ENCODE measurements at regions not wholly inside any gene's neighbourhood (a gene's known extent, or its start where the extent isn't known, plus 50 kb on each side); places are given as distances from the start of the nearest gene placed in this dataset.

- DNase-seq (no peak), ATAC-seq (replicated peaks in 1 of 4) (no peak)
- Mint-ChIP-seq H3K4me1 (no peaks in the 10 kb centered on the region), H3K4me3 (no peak overlapping the region), H3K27ac (no peak overlapping the region), H3K27me3 (no peaks in the 10 kb centered on the region), H3K9me3 (peaks cover 0 to 4% (median 3%) of the 10 kb centered on the region in 3 donors), H3K36me3 (no peaks in the 10 kb centered on the region)
- Histone ChIP-seq H3K27ac (ENCODE audit: low read length) (no peak overlapping the region), H3K36me3 (ENCODE audit: control insufficient read depth in 2 of 2, extremely low read depth in 1 of 2, insufficient read depth in 1 of 2, low read length in 1 of 2) (no peaks in the 10 kb centered on the region), H3K4me1 (ENCODE audit: control insufficient read depth in 1 of 2, extremely low read depth in 1 of 2, insufficient read depth in 2 of 2, low read length in 2 of 2) (no peaks in the 10 kb centered on the region), H3K9me3 (no peaks in the 10 kb centered on the region), H3K4me3 (ENCODE audit: control insufficient read depth in 1 of 2, extremely low read depth in 1 of 2, low read length in 1 of 2) (no peak overlapping the region), H3K27me3 (replicated peaks in 1 of 2; ENCODE audit: control insufficient read depth in 2 of 2, extremely low read depth in 1 of 2, insufficient read depth in 2 of 2, low read length in 1 of 2) (no peaks in the 10 kb centered on the region)
- CTCF ChIA-PET = no interaction called here
- POLR2A ChIA-PET = no interaction called here
These were observed 240.2 kb upstream of the PIK3C3 start for GRCh38 chr18:41714872-41715271.

DNA sequence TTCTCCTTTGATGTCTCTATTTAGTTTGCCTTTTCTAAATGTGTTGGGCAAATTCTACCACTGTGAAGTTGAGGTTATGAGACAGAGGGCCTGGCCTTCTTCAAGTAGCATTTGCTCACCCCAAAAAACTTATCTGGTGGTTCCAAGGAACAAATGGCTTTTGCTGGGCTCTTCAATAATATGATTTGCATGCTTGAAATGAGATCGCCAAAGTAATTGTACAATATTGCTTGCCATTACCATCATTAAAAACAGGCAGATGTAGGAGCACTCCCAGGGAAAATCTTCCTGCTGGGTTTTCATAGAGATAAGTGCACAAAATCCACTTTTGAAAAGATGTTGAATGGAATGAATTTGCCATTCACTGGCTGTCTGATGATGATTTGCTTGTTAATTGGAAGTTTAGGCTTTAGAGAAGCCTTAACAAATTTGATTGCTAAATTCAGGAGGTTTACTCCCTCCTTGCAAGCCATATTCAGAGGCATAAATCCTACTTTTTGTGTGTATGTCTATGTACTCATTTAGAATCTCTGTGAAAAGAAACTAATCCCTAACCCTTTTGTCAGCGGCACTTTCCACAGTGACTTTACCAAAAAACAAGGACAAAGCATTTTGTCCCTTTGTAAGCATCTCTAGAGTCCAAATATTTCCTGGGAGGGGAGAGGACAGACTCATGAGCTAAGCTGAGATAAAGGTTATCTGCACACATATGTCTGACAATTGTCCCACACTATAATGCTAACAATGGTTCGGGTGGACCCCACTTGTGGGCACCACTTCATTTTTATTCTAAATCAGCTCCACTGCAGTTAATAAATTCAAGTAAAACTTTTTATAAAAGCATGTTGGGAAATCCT is 240.8 kb upstream of the PIK3C3 start:
- DNase-seq (no peak), ATAC-seq (replicated peaks in 1 of 4) (no peak)
- Mint-ChIP-seq H3K4me1 (no peaks in the 10 kb centered on the region), H3K36me3 (no peaks in the 10 kb centered on the region), H3K9me3 (peaks cover 0 to 4% (median 4%) of the 10 kb centered on the region in 3 donors), H3K27ac (no peak overlapping the region), H3K27me3 (no peaks in the 10 kb centered on the region), H3K4me3 (no peak overlapping the region)
- Histone ChIP-seq H3K27ac (ENCODE audit: low read length) (no peak overlapping the region), H3K4me1 (ENCODE audit: control insufficient read depth in 1 of 2, extremely low read depth in 1 of 2, insufficient read depth in 2 of 2, low read length in 2 of 2) (no peaks in the 10 kb centered on the region), H3K4me3 (ENCODE audit: control insufficient read depth in 1 of 2, extremely low read depth in 1 of 2, low read length in 1 of 2) (no peak overlapping the region), H3K36me3 (ENCODE audit: control insufficient read depth in 2 of 2, extremely low read depth in 1 of 2, insufficient read depth in 1 of 2, low read length in 1 of 2) (no peaks in the 10 kb centered on the region), H3K9me3 (no peaks in the 10 kb centered on the region), H3K27me3 (replicated peaks in 1 of 2; ENCODE audit: control insufficient read depth in 2 of 2, extremely low read depth in 1 of 2, insufficient read depth in 2 of 2, low read length in 1 of 2) (no peaks in the 10 kb centered on the region)
- WGBS (ENCODE audit: insufficient coverage) = no CpG with 5 or more reads among the region's 3 CpGs
- POLR2A ChIA-PET = no interaction called here
- CTCF ChIA-PET = no interaction called here

GRCh38 chr18:41706301-41706700 is 248.7 kb upstream of the PIK3C3 start:
- ATAC-seq (replicated peaks in 1 of 4) (no peak), DNase-seq (no peak)
- Mint-ChIP-seq H3K9me3 (peaks cover 0 to 19% (median 5%) of the 10 kb centered on the region in 3 donors), H3K27ac (no peak overlapping the region), H3K27me3 (no peaks in the 10 kb centered on the region), H3K4me3 (no peak overlapping the region), H3K4me1 (no peaks in the 10 kb centered on the region), H3K36me3 (no peaks in the 10 kb centered on the region)
- Histone ChIP-seq H3K27ac (ENCODE audit: low read length) (no peak overlapping the region), H3K27me3 (replicated peaks in 1 of 2; ENCODE audit: control insufficient read depth in 2 of 2, extremely low read depth in 1 of 2, insufficient read depth in 2 of 2, low read length in 1 of 2) (no peaks in the 10 kb centered on the region), H3K4me1 (ENCODE audit: control insufficient read depth in 1 of 2, extremely low read depth in 1 of 2, insufficient read depth in 2 of 2, low read length in 2 of 2) (no peaks in the 10 kb centered on the region), H3K9me3 (no peaks in the 10 kb centered on the region), H3K36me3 (ENCODE audit: control insufficient read depth in 2 of 2, extremely low read depth in 1 of 2, insufficient read depth in 1 of 2, low read length in 1 of 2) (no peaks in the 10 kb centered on the region), H3K4me3 (ENCODE audit: control insufficient read depth in 1 of 2, extremely low read depth in 1 of 2, low read length in 1 of 2) (no peak overlapping the region)
- POLR2A ChIA-PET = interaction anchor here in 1 of 2 donors (0.7 kb wide), 1 partner anchor 1348 kb away, joined by 9 read pairs; no protein-coding TSS in a partner anchor
- no CpG with 5 or more reads among the region's 3 CpGs for WGBS (ENCODE audit: insufficient coverage)
- CTCF ChIA-PET = no interaction called here

- Histone ChIP-seq H3K9me3 (no peaks in the 10 kb centered on the region), H3K4me3 (ENCODE audit: control insufficient read depth in 1 of 2, extremely low read depth in 1 of 2, low read length in 1 of 2) (no peak overlapping the region), H3K36me3 (ENCODE audit: control insufficient read depth in 2 of 2, extremely low read depth in 1 of 2, insufficient read depth in 1 of 2, low read length in 1 of 2) (no peaks in the 10 kb centered on the region), H3K4me1 (ENCODE audit: control insufficient read depth in 1 of 2, extremely low read depth in 1 of 2, insufficient read depth in 2 of 2, low read length in 2 of 2) (no peaks in the 10 kb centered on the region), H3K27ac (ENCODE audit: low read length) (no peak overlapping the region), H3K27me3 (replicated peaks in 1 of 2; ENCODE audit: control insufficient read depth in 2 of 2, extremely low read depth in 1 of 2, insufficient read depth in 2 of 2, low read length in 1 of 2) (no peaks in the 10 kb centered on the region)
- H3K4me3 Mint-ChIP-seq = no peak overlapping the region
- no CpG with 5 or more reads among the region's 2 CpGs for WGBS (ENCODE audit: insufficient coverage)
- no peaks in the 10 kb centered on the region for H3K4me1 Mint-ChIP-seq
- peaks cover 0 to 17% (median 5%) of the 10 kb centered on the region in 3 donors for H3K9me3 Mint-ChIP-seq
- no peak overlapping the region for H3K27ac Mint-ChIP-seq
- ChIA-PET POLR2A (no interaction called here), CTCF (no interaction called here)
- no peaks in the 10 kb centered on the region for H3K36me3 Mint-ChIP-seq
- DNase-seq = no peak
- no peak for ATAC-seq (replicated peaks in 1 of 4)
- H3K27me3 Mint-ChIP-seq = no peaks in the 10 kb centered on the region
These were observed 251.1 kb upstream of the PIK3C3 start for GRCh38 chr18:41703744-41704530.

- DNase-seq (no peak), ATAC-seq (replicated peaks in 1 of 4) (no peak)
- peaks cover 0 to 11% (median 3%) of the 10 kb centered on the region in 3 donors for H3K9me3 Mint-ChIP-seq
- H3K4me3 Mint-ChIP-seq = no peak overlapping the region
- no peaks in the 10 kb centered on the region for H3K27me3 ChIP-seq (replicated peaks in 1 of 2; ENCODE audit: control insufficient read depth in 2 of 2, extremely low read depth in 1 of 2, insufficient read depth in 2 of 2, low read length in 1 of 2)
- H3K4me1 Mint-ChIP-seq = peaks cover 5 to 9% (median 6%) of the 10 kb centered on the region in 3 donors
- no peaks in the 10 kb centered on the region for H3K27me3 Mint-ChIP-seq
- no CpG with 5 or more reads among the region's 4 CpGs for WGBS (ENCODE audit: insufficient coverage)
- no peak overlapping the region for H3K27ac ChIP-seq (ENCODE audit: low read length)
- H3K4me1 ChIP-seq (ENCODE audit: control insufficient read depth in 1 of 2, extremely low read depth in 1 of 2, insufficient read depth in 2 of 2, low read length in 2 of 2) = peaks cover 0 to under 1% of the 10 kb centered on the region in 2 experiments
- H3K9me3 ChIP-seq = no peaks in the 10 kb centered on the region
- H3K36me3 Mint-ChIP-seq = no peaks in the 10 kb centered on the region
- no peak overlapping the region for H3K4me3 ChIP-seq (ENCODE audit: control insufficient read depth in 1 of 2, extremely low read depth in 1 of 2, low read length in 1 of 2)
- no peak overlapping the region for H3K27ac Mint-ChIP-seq
- CTCF ChIA-PET = no interaction called here
- H3K36me3 ChIP-seq (ENCODE audit: control insufficient read depth in 2 of 2, extremely low read depth in 1 of 2, insufficient read depth in 1 of 2, low read length in 1 of 2) = no peaks in the 10 kb centered on the region
- POLR2A ChIA-PET = no interaction called here
These were observed 254.6 kb upstream of the PIK3C3 start for GRCh38 chr18:41700416-41700815.

- Mint-ChIP-seq H3K27ac (peak overlapping the region in 1 of 2 donors; percentile 5), H3K9me3 (peaks cover under 1 to 4% (median 3%) of the 10 kb centered on the region in 3 donors), H3K27me3 (no peaks in the 10 kb centered on the region), H3K4me1 (peaks cover 5 to 10% (median 6%) of the 10 kb centered on the region in 3 donors), H3K36me3 (no peaks in the 10 kb centered on the region), H3K4me3 (peak overlapping the region; percentile 11 to 26 (median 17))
- DNase-seq (no peak), ATAC-seq (replicated peaks in 1 of 4) (no peak)
- Histone ChIP-seq H3K27me3 (replicated peaks in 1 of 2; ENCODE audit: control insufficient read depth in 2 of 2, extremely low read depth in 1 of 2, insufficient read depth in 2 of 2, low read length in 1 of 2) (no peaks in the 10 kb centered on the region), H3K4me3 (ENCODE audit: control insufficient read depth in 1 of 2, extremely low read depth in 1 of 2, low read length in 1 of 2) (no peak overlapping the region), H3K36me3 (ENCODE audit: control insufficient read depth in 2 of 2, extremely low read depth in 1 of 2, insufficient read depth in 1 of 2, low read length in 1 of 2) (no peaks in the 10 kb centered on the region), H3K9me3 (no peaks in the 10 kb centered on the region), H3K27ac (ENCODE audit: low read length) (no peak overlapping the region), H3K4me1 (ENCODE audit: control insufficient read depth in 1 of 2, extremely low read depth in 1 of 2, insufficient read depth in 2 of 2, low read length in 2 of 2) (peaks cover 0 to 2% of the 10 kb centered on the region in 2 experiments)
- ChIA-PET CTCF (no interaction called here), POLR2A (no interaction called here)
These were observed 259.6 kb upstream of the PIK3C3 start for GRCh38 chr18:41695441-41695840.

Data from T-cell (primary cell).